GM23338 (cell line): ENCODE measurements at regions not wholly inside any gene's neighbourhood (a gene's known extent, or its start where the extent isn't known, plus 50 kb on each side); places are given as distances from the start of the nearest gene placed in this dataset.

Experiments used
- ATAC-seq: fragments of 200-7000 bp; cut with Tn5 transposase; 3 replicates; pipeline ENCODE4 v1.9.1; 2020
- DNase-seq: peaks from one replicate; pipeline ENCODE4 v3.0.0-alpha.2; 2015; ENCODE audit warnings: low spot score
- H2AFZ ChIP-seq: fragments of 200-600 bp; sonication (generic); 2 replicates; pipeline ENCODE4 v1.8.0; 2016; ENCODE audit warnings: antibody characterized with exemption, mild to moderate bottlenecking, moderate library complexity
- H3F3A ChIP-seq: fragments of 200-600 bp; sonication (generic); replicated peaks from 2 replicates; pipeline ENCODE4 v1.8.0; 2017; ENCODE audit warnings: antibody characterized with exemption, mixed run types, low read depth
- H3K27ac ChIP-seq: fragments of 200-600 bp; sonication (generic); 2 replicates; pipeline ENCODE4 v1.6.1; 2016; ENCODE audit warnings: low read depth
- H3K27me3 ChIP-seq: fragments of 200-600 bp; sonication (generic); 2 replicates; pipeline ENCODE4 v1.8.0; 2016; ENCODE audit warnings: mild to moderate bottlenecking, mixed run types, moderate library complexity; ENCODE audit not compliant: insufficient read depth
- H3K36me3 ChIP-seq: fragments of 200-600 bp; sonication (generic); 2 replicates; pipeline ENCODE4 v1.8.0; 2016; ENCODE audit warnings: mild to moderate bottlenecking; ENCODE audit not compliant: insufficient read depth
- H3K4me1 ChIP-seq: fragments of 200-600 bp; sonication (generic); 2 replicates; pipeline ENCODE4 v1.8.0; 2016; ENCODE audit warnings: mild to moderate bottlenecking, moderate library complexity; ENCODE audit not compliant: insufficient read depth
- H3K4me2 ChIP-seq: fragments of 200-600 bp; sonication (generic); 2 replicates; pipeline ENCODE4 v1.7.1; 2017; ENCODE audit warnings: mixed run types
- H3K4me3 ChIP-seq: fragments of 200-600 bp; sonication (generic); 2 replicates; pipeline ENCODE4 v1.6.1; 2016; ENCODE audit warnings: mixed run types
- H3K79me2 ChIP-seq: fragments of 200-600 bp; sonication (generic); replicated peaks from 2 replicates; pipeline ENCODE4 v1.8.0; 2017; ENCODE audit warnings: mild to moderate bottlenecking; ENCODE audit not compliant: insufficient read depth
- H3K9me2 ChIP-seq: fragments of 200-600 bp; sonication (generic); 2 replicates; pipeline ENCODE4 v1.8.0; 2017; ENCODE audit not compliant: insufficient read depth
- H4K20me1 ChIP-seq: fragments of 200-600 bp; sonication (generic); replicated peaks from 2 replicates; pipeline ENCODE4 v1.8.0; 2017; ENCODE audit warnings: mild to moderate bottlenecking; ENCODE audit not compliant: insufficient read depth
- H3K27ac Mint-ChIP-seq: 2 replicates; pipeline ENCODE4 v1.8.0; 2020; ENCODE audit warnings: inconsistent platforms, mild to moderate bottlenecking, moderate library complexity, mixed read lengths
- H3K27me3 Mint-ChIP-seq: 3 replicates; pipeline ENCODE4 v1.8.0; 2022; ENCODE audit warnings: low read depth, mild to moderate bottlenecking, moderate library complexity, mixed read lengths, inconsistent platforms; ENCODE audit not compliant: insufficient read depth, poor library complexity
- H3K36me3 Mint-ChIP-seq: 3 replicates; pipeline ENCODE4 v1.8.0; 2021; ENCODE audit warnings: low read depth, mild to moderate bottlenecking, inconsistent platforms, moderate library complexity, mixed read lengths
- H3K4me1 Mint-ChIP-seq: 3 replicates; pipeline ENCODE4 v1.8.0; 2020; ENCODE audit warnings: mild to moderate bottlenecking, inconsistent platforms, mixed read lengths
- H3K4me3 Mint-ChIP-seq: 3 replicates; pipeline ENCODE4 v1.8.0; 2021; ENCODE audit warnings: moderate library complexity, mild to moderate bottlenecking, inconsistent platforms, mixed read lengths
- H3K9me3 Mint-ChIP-seq: 3 replicates; pipeline ENCODE4 v1.8.0; 2020; ENCODE audit warnings: moderate library complexity, mild to moderate bottlenecking, inconsistent platforms, mixed read lengths
- REST ChIP-seq: IDR thresholded peaks from one replicate; pipeline ENCODE4 v1.6.1; 2018; ENCODE audit warnings: antibody characterized with exemption; ENCODE audit not compliant: unreplicated experiment
- ZNF331 ChIP-seq: fragments of 250-450 bp; sonication (Bioruptor Pico); IDR thresholded peaks from 2 replicates; pipeline ENCODE4 v1.5.0; 2020; ENCODE audit warnings: low read depth, mild to moderate bottlenecking, moderate library complexity
- ZNF462 ChIP-seq: fragments of 250-450 bp; sonication (Bioruptor Pico); IDR thresholded peaks from 2 replicates; pipeline ENCODE4 v1.5.0; 2020; ENCODE audit warnings: mild to moderate bottlenecking, moderate library complexity
- TF ChIP-seq, protein P1 (sequence below), 2 experiments: fragments of 200-600 bp in 1 of 2; sonication (generic) in 1 of 2; conservative IDR thresholded peaks; 2 replicates each; pipeline versions ENCODE4 v1.5.1 to v1.6.1; 2016 to 2017; ENCODE audit warnings: antibody characterized with exemption in 2 of 2, low read depth in 2 of 2, mild to moderate bottlenecking in 2 of 2, moderate library complexity in 1 of 2

GRCh38 chr4:187460016-187460415, 535.6 kb upstream of the ZFP42 start (continued):
- TF ChIP-seq ZNF462: no peak
- no peak for TF ChIP-seq ZNF331 (CRISPR knock-in tag)

- Histone ChIP-seq H3K4me1 (no peaks in the 10 kb centered on the region), H3K79me2 (no peaks in the 10 kb centered on the region), H3K36me3 (no peaks in the 10 kb centered on the region), H3F3A (no peaks in the 10 kb centered on the region), H2AFZ (no peak overlapping the region), H4K20me1 (no peaks in the 10 kb centered on the region), H3K27me3 (no peaks in the 10 kb centered on the region), H3K27ac (no peak overlapping the region), H3K4me3 (no peak overlapping the region), H3K9me2 (no peaks in the 10 kb centered on the region), H3K4me2 (no peak overlapping the region)
- H3K9me3 Mint-ChIP-seq: no peaks in the 10 kb centered on the region
- no peaks in the 10 kb centered on the region for H3K27me3 Mint-ChIP-seq
- H3K27ac Mint-ChIP-seq: no peak overlapping the region
- H3K4me1 Mint-ChIP-seq: no peaks in the 10 kb centered on the region
- no peak overlapping the region for H3K4me3 Mint-ChIP-seq
- ATAC-seq (no peak), DNase-seq (no peak)
- H3K36me3 Mint-ChIP-seq: no peaks in the 10 kb centered on the region
- no peak for TF ChIP-seq REST
- TF ChIP-seq, protein P1, sequence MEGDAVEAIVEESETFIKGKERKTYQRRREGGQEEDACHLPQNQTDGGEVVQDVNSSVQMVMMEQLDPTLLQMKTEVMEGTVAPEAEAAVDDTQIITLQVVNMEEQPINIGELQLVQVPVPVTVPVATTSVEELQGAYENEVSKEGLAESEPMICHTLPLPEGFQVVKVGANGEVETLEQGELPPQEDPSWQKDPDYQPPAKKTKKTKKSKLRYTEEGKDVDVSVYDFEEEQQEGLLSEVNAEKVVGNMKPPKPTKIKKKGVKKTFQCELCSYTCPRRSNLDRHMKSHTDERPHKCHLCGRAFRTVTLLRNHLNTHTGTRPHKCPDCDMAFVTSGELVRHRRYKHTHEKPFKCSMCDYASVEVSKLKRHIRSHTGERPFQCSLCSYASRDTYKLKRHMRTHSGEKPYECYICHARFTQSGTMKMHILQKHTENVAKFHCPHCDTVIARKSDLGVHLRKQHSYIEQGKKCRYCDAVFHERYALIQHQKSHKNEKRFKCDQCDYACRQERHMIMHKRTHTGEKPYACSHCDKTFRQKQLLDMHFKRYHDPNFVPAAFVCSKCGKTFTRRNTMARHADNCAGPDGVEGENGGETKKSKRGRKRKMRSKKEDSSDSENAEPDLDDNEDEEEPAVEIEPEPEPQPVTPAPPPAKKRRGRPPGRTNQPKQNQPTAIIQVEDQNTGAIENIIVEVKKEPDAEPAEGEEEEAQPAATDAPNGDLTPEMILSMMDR (conservative IDR thresholded peaks at IDR 0.05; ENCODE audit: low read depth in 2 of 2): no peak
- TF ChIP-seq ZNF462: no peak
Observed at GRCh38 chr4:187464573-187464972, 531.0 kb upstream of the ZFP42 start.
